GM18907 (cell line): ENCODE measurements at regions not wholly inside any gene's neighbourhood (a gene's known extent, or its start where the extent isn't known, plus 50 kb on each side); places are given as distances from the start of the nearest gene placed in this dataset.

Source experiments
- ATAC-seq: cut with Tn5 transposase; IDR thresholded peaks from one replicate; pipeline ENCODE4 v1.9.1; 2021; ENCODE audit warnings: mild to moderate bottlenecking, moderate library complexity; ENCODE audit not compliant: unreplicated experiment

- ATAC-seq, result no peak
Measured at GRCh38 chr7:120205101-120205500, 67.9 kb upstream of the KCND2 start.

GRCh38 chr7:120207037-120207436 is 65.9 kb upstream of the KCND2 start:
- no peak for ATAC-seq

GRCh38 chr7:120215654-120216053 is 57.3 kb upstream of the KCND2 start:
- no peak for ATAC-seq

DNA sequence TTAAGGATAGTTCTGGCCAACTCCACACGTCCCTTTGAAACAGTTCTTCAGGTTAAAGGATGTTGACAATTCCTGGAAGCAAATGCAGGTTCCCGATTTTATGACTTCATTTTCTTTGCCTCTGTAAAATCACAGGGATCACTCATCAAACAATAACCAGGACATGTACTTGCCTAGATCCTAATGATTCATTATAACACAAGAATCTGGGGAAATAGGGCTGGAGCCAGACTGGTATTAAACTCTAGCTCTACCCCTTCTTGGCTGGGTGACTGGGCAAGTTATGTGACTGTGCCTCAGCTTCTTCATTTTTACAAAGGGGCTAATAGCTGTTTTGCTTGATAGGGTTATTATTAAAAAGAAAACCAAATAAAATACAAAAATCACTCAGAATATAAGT is 56.0 kb upstream of the KCND2 start:
- no peak for ATAC-seq

GRCh38 chr7:120218712-120219111 is 54.3 kb upstream of the KCND2 start:
- no peak for ATAC-seq

DNA sequence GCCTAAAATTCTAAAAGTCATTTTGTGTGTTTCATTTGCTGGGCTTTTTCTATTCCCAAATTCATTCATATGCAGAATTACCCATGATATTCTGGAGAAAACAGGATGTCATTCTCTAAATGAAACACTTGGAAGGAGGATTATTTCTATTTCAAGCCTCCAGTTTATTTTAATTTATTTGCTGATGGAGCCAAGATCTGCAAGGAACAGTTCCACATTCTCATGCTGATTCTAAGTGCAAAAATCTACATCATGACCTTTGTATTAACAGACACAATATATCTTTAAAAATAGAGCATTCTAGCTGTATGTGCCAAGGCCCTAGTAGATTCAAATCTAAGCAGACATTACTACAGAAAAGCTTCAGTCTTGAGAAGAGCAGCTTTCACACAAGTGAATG is 51.3 kb upstream of the KCND2 start:
- ATAC-seq, result no peak
